Type B pancreatic cell (in vitro differentiated cells): ENCODE measurements at regions not wholly inside any gene's neighbourhood (a gene's known extent, or its start where the extent isn't known, plus 50 kb on each side); places are given as distances from the start of the nearest gene placed in this dataset.

Experiments
- DNase-seq: peaks from one replicate; pipeline ENCODE4 v3.0.0; 2021; ENCODE audit warnings: mixed read lengths; ENCODE audit not compliant: unreplicated experiment; ENCODE audit errors: extremely low spot score
- H3K27ac Mint-ChIP-seq: 2 replicates; pipeline ENCODE4 v1.8.0; 2021; ENCODE audit warnings: mild to moderate bottlenecking, mixed read lengths
- H3K27me3 Mint-ChIP-seq: 2 replicates; pipeline ENCODE4 v1.8.0; 2021; ENCODE audit warnings: mixed read lengths
- H3K36me3 Mint-ChIP-seq: 2 replicates; pipeline ENCODE4 v1.8.0; 2021; ENCODE audit warnings: mixed read lengths
- H3K4me1 Mint-ChIP-seq: one replicate; pipeline ENCODE4 v1.8.0; 2021; ENCODE audit warnings: mixed read lengths; ENCODE audit not compliant: unreplicated experiment
- H3K4me3 Mint-ChIP-seq: 2 replicates; pipeline ENCODE4 v1.8.0; 2021; ENCODE audit warnings: mild to moderate bottlenecking, mixed read lengths
- H3K9me3 Mint-ChIP-seq: 2 replicates; pipeline ENCODE4 v1.8.0; 2021; ENCODE audit warnings: mixed read lengths
- TF ChIP-seq, protein P1 (sequence below): fragments of 200-600 bp; sonication (generic); conservative IDR thresholded peaks from 2 replicates; pipeline ENCODE4 v1.5.0; 2021; ENCODE audit warnings: antibody characterized with exemption, mild to moderate bottlenecking

DNA sequence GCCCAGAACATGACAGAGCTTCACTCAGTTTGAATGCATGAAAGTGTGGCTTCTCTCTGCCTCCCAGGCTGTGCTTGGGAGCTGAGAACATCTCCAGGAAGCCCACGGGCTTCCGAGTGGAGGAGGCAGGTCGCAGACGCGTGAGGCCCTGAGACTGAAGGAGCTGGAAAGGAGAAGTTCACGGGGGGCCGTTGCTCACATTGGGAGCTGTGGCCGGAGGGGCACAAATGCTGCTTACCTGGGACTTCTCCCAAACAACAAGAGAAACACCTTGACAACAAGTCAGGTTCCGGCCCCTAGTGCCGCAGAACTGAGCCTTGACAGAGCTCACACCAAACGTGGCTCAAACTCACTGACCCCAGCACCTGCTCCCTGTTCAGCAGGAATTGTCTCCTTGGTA is 207.0 kb downstream of the BRD1 start:
- H3K36me3 Mint-ChIP-seq: no peaks in the 10 kb centered on the region
- peaks cover 5% of the 10 kb centered on the region for H3K4me1 Mint-ChIP-seq
- no peak for DNase-seq
- H3K9me3 Mint-ChIP-seq: no peaks in the 10 kb centered on the region
- peaks cover 48% of the 10 kb centered on the region for H3K27me3 Mint-ChIP-seq
- no peak overlapping the region for H3K27ac Mint-ChIP-seq
- TF ChIP-seq, protein P1, sequence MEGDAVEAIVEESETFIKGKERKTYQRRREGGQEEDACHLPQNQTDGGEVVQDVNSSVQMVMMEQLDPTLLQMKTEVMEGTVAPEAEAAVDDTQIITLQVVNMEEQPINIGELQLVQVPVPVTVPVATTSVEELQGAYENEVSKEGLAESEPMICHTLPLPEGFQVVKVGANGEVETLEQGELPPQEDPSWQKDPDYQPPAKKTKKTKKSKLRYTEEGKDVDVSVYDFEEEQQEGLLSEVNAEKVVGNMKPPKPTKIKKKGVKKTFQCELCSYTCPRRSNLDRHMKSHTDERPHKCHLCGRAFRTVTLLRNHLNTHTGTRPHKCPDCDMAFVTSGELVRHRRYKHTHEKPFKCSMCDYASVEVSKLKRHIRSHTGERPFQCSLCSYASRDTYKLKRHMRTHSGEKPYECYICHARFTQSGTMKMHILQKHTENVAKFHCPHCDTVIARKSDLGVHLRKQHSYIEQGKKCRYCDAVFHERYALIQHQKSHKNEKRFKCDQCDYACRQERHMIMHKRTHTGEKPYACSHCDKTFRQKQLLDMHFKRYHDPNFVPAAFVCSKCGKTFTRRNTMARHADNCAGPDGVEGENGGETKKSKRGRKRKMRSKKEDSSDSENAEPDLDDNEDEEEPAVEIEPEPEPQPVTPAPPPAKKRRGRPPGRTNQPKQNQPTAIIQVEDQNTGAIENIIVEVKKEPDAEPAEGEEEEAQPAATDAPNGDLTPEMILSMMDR: no peak
- H3K4me3 Mint-ChIP-seq: no peak overlapping the region

DNA sequence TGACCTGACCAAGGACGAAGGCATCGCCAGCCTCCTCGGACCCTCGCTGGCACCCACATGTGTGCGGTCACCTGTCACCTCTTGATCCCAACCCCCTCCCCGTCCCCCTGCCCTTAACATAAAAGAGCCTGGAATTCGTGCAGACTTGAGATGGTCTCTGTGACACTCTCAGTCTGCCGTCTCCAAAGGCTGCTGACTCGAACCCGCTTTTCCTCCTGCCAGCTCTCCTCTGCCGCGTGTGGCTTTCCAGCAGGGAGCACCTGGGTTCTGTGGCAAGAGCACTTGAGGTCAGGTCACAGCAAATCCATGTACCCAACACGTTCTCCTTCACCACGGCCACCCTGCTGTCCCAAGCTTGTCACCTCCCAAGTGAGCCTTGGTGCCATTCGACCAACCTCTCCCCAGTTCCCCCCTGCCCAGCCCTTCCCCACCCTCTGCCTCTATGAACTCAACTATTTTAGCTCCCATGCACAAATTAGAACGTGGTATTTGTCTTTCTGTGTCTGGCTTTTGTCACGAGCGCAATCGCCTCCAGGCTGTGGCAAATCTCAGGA is 207.6 kb downstream of the BRD1 start:
- no peak overlapping the region for H3K27ac Mint-ChIP-seq
- DNase-seq: no peak
- no peaks in the 10 kb centered on the region for H3K9me3 Mint-ChIP-seq
- H3K4me1 Mint-ChIP-seq: peaks cover 5% of the 10 kb centered on the region
- no peaks in the 10 kb centered on the region for H3K36me3 Mint-ChIP-seq
- no peak overlapping the region for H3K4me3 Mint-ChIP-seq
- TF ChIP-seq, protein P1: no peak
- peaks cover 43% of the 10 kb centered on the region for H3K27me3 Mint-ChIP-seq

DNA sequence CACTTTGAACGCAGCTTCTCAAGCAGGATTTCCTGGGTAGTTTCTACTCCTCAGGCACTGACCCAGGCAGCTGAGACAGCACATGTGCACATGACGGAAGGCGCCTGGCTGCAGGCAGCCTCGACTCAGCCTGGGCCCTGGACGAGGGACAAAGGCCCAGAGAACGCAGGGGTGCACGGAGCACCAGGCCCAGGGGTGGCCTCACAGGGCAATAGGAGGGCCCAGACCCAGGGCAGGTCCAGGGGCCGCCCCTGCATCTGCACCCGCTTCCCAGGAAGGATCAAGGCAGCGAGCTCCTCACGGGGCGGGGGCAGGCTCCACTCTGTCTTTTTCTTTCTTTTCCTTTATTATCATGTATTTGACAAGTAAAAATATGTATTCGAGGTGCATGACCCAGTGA is 208.4 kb downstream of the BRD1 start:
- H3K4me3 Mint-ChIP-seq: no peak overlapping the region
- H3K9me3 Mint-ChIP-seq: no peaks in the 10 kb centered on the region
- TF ChIP-seq, protein P1: no peak
- no peaks in the 10 kb centered on the region for H3K36me3 Mint-ChIP-seq
- H3K27me3 Mint-ChIP-seq: peaks cover 39% of the 10 kb centered on the region
- H3K27ac Mint-ChIP-seq: no peak overlapping the region
- DNase-seq: no peak
- H3K4me1 Mint-ChIP-seq: peaks cover 5% of the 10 kb centered on the region

DNA sequence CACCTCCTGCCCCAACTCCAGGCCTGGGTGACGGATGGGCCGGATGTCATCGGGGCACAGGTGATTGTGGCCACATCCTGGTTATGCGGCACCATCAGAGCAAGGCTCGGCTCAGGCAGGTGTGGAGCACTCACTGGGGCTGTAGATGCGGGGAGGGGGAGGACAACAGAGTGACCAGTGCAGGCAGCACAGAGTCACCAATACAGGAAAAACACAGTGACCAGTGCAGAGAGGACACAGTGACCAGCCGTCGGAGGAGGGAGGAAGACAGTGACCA is 209.1 kb downstream of the BRD1 start:
- H3K36me3 Mint-ChIP-seq: no peaks in the 10 kb centered on the region

DNA sequence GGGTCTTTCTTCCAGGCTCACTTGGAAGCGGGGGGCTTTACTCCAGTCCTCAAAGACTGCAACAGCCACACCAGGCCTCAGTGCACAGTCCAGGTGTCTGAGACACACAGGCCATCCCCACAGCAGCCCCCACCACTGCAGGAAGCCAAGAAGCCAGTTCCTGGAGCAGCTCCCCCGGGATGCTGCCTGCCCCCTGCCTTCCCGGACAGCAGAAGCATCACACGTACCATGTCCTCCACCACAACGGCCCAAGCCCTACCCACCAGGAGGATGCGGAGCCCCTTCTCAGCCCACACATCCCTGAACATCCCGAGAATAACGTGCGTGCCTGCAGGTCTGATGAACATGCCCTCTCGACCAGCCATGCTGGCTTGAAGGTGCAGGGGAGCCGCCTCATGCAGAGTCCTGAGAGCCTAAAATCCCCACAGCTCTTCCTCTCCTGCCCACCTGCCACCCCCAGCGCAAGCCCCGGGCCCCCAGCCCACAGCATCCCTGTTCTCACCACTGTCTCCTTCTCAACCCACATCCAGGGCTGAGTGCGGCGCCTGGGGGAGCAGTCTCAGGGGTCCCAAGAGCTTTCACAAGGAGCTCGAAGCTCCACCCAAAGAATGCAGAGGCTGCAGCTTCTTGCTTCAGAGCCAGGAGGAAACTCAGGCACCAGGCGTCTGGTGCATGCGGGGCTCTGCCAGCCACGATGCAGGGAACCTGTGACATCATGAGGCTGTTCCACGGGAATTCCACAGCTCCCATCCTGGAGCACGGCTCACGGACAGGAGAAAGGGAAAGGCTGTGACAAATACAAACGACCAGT is 209.6 kb downstream of the BRD1 start:
- no peak for DNase-seq
- Mint-ChIP-seq H3K9me3 (peaks cover 4% of the 10 kb centered on the region), H3K36me3 (no peaks in the 10 kb centered on the region), H3K4me1 (peaks cover 5% of the 10 kb centered on the region), H3K27ac (no peak overlapping the region), H3K4me3 (no peak overlapping the region), H3K27me3 (peaks cover 41% of the 10 kb centered on the region)
- TF ChIP-seq, protein P1: no peak

More for the DNA sequence above, 209.1 kb downstream of the BRD1 start:
- peaks cover 5% of the 10 kb centered on the region for H3K4me1 Mint-ChIP-seq
- TF ChIP-seq, protein P1: no peak
- DNase-seq: no peak
- H3K4me3 Mint-ChIP-seq: no peak overlapping the region
- H3K27me3 Mint-ChIP-seq: peaks cover 41% of the 10 kb centered on the region
- H3K9me3 Mint-ChIP-seq: no peaks in the 10 kb centered on the region
- H3K27ac Mint-ChIP-seq: no peak overlapping the region
